ENCODE measurements at regions not wholly inside any gene's neighbourhood (a gene's known extent, or its start where the extent isn't known, plus 50 kb on each side); places are given as distances from the start of the nearest gene placed in this dataset.
"Not testable (repeated sequence)": the region's sequence is repeated elsewhere in the genome, so short reads cannot be mapped to it uniquely, and the experiment has no call there.

- 59% methylated on average over 20 of the region's 20 CpGs for WGBS
Observed at GRCh38 chr7:156576216-156577058, 64.1 kb upstream of the RNF32 start.

GRCh38 chr7:156568258-156568657, 72.3 kb upstream of the RNF32 start:
- DNase-seq (no peak), ATAC-seq (no peak)
- 68% methylated on average over 1 of the region's 1 CpG for whole genome bisulfite sequencing
- intact Hi-C loops (cut with DNase I): no loop called here
- no peaks in the 10 kb centered on the region for H3K4me1 ChIP-seq (ENCODE audit: control insufficient read depth, insufficient read depth, low read length)
- no peak overlapping the region for H3K27ac ChIP-seq (ENCODE audit: low read length)
- no peak overlapping the region for H3K4me3 ChIP-seq (ENCODE audit: low read length)
- no peaks in the 10 kb centered on the region for H3K27me3 ChIP-seq (ENCODE audit: control insufficient read depth, insufficient read depth)
- no peaks in the 10 kb centered on the region for H3K9me3 ChIP-seq (ENCODE audit: control insufficient read depth, low read length)

More at GRCh38 chr7:156576216-156577058, 64.1 kb upstream of the RNF32 start:
- Histone ChIP-seq H3K27ac (ENCODE audit: low read length) (no peak overlapping the region), H3K27me3 (ENCODE audit: control insufficient read depth, insufficient read depth) (no peaks in the 10 kb centered on the region), H3K9me3 (ENCODE audit: control insufficient read depth, low read length) (no peaks in the 10 kb centered on the region), H3K4me1 (ENCODE audit: control insufficient read depth, insufficient read depth, low read length) (no peaks in the 10 kb centered on the region), H3K4me3 (ENCODE audit: low read length) (no peak overlapping the region)
- DNase-seq (no peak), ATAC-seq (no peak)
- intact Hi-C loops (cut with DNase I): no loop called here

DNA sequence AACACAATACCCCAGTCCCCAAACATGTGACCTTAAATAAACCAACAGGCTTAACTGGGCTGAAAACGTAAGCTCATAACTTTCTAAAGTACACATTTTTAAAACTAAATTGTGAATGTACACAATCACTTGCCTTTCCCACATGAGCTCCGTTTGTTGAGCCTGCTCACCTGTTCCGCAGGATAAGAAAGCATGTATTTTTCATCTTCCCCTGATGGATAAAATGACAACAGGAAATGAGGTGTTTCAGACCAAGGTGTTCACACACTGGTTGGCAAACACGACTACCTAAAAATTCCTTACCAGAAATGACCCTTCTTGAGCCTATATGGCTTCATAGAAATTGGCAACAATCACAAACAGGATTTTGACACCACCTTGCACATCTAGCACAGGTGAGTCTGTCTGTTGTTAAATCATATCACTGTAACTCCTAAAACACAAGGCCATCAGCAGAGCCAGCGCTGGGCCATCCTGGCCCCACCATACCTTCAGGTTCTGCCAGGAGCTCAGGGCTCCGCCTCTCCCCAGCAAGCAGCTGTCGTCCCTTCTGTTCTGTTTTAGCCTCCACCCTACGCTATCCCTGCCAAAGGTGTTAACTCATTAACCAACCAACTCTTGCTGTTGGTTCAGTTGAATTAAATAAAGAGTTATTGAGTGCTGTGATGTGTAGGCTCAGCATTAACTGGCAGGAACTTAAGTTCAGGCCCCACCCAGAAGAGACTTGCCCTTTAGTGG, 73.6 kb upstream of the RNF32 start:
- no peaks in the 10 kb centered on the region for H3K9me3 ChIP-seq (ENCODE audit: control insufficient read depth, low read length)
- no peak for ATAC-seq
- intact Hi-C loops (cut with DNase I): no loop called here

DNA sequence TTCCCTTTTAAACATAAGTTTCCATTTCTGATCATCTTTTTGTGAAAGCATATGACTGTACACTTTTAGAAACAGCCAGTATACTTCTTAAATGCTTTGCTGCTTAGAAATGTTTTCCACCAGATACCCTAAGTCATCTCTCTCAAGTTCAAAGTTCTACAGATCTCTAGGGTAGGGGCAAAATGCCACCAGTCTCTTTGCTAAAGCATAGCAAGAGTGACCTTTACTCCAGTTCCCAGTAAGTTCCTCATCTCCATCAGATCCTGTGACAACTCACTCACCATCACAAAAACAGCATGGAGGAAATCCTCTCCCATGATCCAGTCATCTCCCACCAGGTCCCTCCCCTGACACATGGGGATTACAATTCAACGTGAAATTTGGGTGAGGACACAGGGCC, 75.6 kb upstream of the RNF32 start:
- H3K9me3 ChIP-seq (ENCODE audit: control insufficient read depth, low read length); H3K27me3 ChIP-seq (ENCODE audit: control insufficient read depth, insufficient read depth); H3K27ac ChIP-seq (ENCODE audit: low read length); DNase-seq; H3K4me1 ChIP-seq (ENCODE audit: control insufficient read depth, insufficient read depth, low read length); ATAC-seq; intact Hi-C loops (cut with DNase I); H3K4me3 ChIP-seq (ENCODE audit: low read length): not testable (repeated sequence)
- 73% methylated on average over 1 of the region's 1 CpG for WGBS

More for the DNA sequence above, 73.6 kb upstream of the RNF32 start:
- Histone ChIP-seq H3K27ac (ENCODE audit: low read length) (no peak overlapping the region), H3K4me3 (ENCODE audit: low read length) (no peak overlapping the region), H3K4me1 (ENCODE audit: control insufficient read depth, insufficient read depth, low read length) (no peaks in the 10 kb centered on the region), H3K27me3 (ENCODE audit: control insufficient read depth, insufficient read depth) (no peaks in the 10 kb centered on the region)
- no peak for DNase-seq
- 71% methylated on average over 8 of the region's 8 CpGs for WGBS

DNA sequence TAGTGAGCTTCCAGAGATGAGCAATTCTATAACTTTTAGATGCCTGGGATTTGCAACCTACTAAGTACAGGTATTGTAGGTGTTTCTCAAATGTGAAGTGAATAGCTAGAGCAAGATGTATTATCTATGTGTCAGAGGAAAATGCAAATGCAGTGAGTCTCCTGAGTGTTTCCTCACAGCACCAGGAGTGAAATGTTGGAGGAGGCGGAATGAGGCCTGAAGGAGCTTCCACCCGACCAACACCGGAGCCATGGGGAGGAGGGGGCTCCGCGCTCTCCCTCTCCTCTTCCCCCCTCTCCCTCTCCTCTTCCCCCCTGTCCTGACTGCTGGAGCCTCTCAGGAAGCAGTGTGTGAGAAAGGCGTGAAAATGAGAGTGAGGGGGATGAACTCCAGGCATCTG, 79.9 kb upstream of the RNF32 start:
- Histone ChIP-seq H3K27me3 (ENCODE audit: control insufficient read depth, insufficient read depth) (no peaks in the 10 kb centered on the region), H3K4me1 (ENCODE audit: control insufficient read depth, insufficient read depth, low read length) (no peaks in the 10 kb centered on the region), H3K27ac (ENCODE audit: low read length) (no peak overlapping the region), H3K4me3 (ENCODE audit: low read length) (no peak overlapping the region), H3K9me3 (ENCODE audit: control insufficient read depth, low read length) (no peaks in the 10 kb centered on the region)
- DNase-seq: no peak
- WGBS: 31% methylated on average over 6 of the region's 6 CpGs
- ATAC-seq: no peak
- intact Hi-C loops (cut with DNase I): no loop called here

- 79% methylated on average over 9 of the region's 9 CpGs for WGBS
- Histone ChIP-seq H3K4me3 (ENCODE audit: low read length) (no peak overlapping the region), H3K9me3 (ENCODE audit: control insufficient read depth, low read length) (no peaks in the 10 kb centered on the region), H3K27ac (ENCODE audit: low read length) (no peak overlapping the region), H3K27me3 (ENCODE audit: control insufficient read depth, insufficient read depth) (no peaks in the 10 kb centered on the region), H3K4me1 (ENCODE audit: control insufficient read depth, insufficient read depth, low read length) (no peaks in the 10 kb centered on the region)
- intact Hi-C loops (cut with DNase I): no loop called here
- DNase-seq (no peak), ATAC-seq (no peak)
Observed at GRCh38 chr7:156560075-156560474, 80.5 kb upstream of the RNF32 start.

DNA sequence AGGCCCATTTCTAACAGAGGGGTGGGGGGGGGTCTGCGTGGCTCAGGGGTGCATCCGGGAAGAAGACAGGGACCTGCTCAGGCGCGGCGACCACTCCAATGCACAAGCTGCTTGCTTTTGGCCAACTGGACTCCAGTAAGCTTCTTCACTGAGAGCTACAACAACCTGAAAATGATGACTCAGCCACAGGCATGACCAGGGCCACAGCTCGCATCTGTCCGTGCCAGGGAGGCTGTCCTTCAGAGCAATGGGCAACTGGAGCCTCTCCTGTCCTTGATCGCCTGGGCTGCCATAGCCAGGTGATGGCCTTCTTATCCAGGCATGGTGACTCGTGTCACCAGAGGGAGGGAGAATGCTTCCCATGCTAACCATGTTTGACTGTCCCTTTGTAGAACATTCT, 81.6 kb upstream of the RNF32 start:
- 94% methylated on average over 9 of the region's 9 CpGs for WGBS
- H3K27me3 ChIP-seq (ENCODE audit: control insufficient read depth, insufficient read depth): no peaks in the 10 kb centered on the region
- intact Hi-C loops (cut with DNase I): no loop called here

GRCh38 chr7:156558198-156558597, 82.4 kb upstream of the RNF32 start:
- H3K9me3 ChIP-seq (ENCODE audit: control insufficient read depth, low read length): no peaks in the 10 kb centered on the region
- H3K4me1 ChIP-seq (ENCODE audit: control insufficient read depth, insufficient read depth, low read length): no peaks in the 10 kb centered on the region
- WGBS: 85% methylated on average over 4 of the region's 4 CpGs
- H3K4me3 ChIP-seq (ENCODE audit: low read length): no peak overlapping the region
- H3K27me3 ChIP-seq (ENCODE audit: control insufficient read depth, insufficient read depth): no peaks in the 10 kb centered on the region
- DNase-seq: no peak
- ATAC-seq: no peak
- no peak overlapping the region for H3K27ac ChIP-seq (ENCODE audit: low read length)
- intact Hi-C loops (cut with DNase I): no loop called here

More for the DNA sequence above, 81.6 kb upstream of the RNF32 start:
- no peak for ATAC-seq
- Histone ChIP-seq H3K4me3 (ENCODE audit: low read length) (no peak overlapping the region), H3K9me3 (ENCODE audit: control insufficient read depth, low read length) (no peaks in the 10 kb centered on the region), H3K27ac (ENCODE audit: low read length) (no peak overlapping the region), H3K4me1 (ENCODE audit: control insufficient read depth, insufficient read depth, low read length) (no peaks in the 10 kb centered on the region)
- DNase-seq: no peak

GRCh38 chr7:156556083-156556482, 84.5 kb upstream of the RNF32 start:
- WGBS: 87% methylated on average over 2 of the region's 2 CpGs
- H3K9me3 ChIP-seq (ENCODE audit: control insufficient read depth, low read length): no peaks in the 10 kb centered on the region
- H3K27ac ChIP-seq (ENCODE audit: low read length): no peak overlapping the region
- intact Hi-C loops (cut with DNase I): no loop called here
- H3K27me3 ChIP-seq (ENCODE audit: control insufficient read depth, insufficient read depth): no peaks in the 10 kb centered on the region
- H3K4me1 ChIP-seq (ENCODE audit: control insufficient read depth, insufficient read depth, low read length): no peaks in the 10 kb centered on the region
- DNase-seq (no peak), ATAC-seq (no peak)
- no peak overlapping the region for H3K4me3 ChIP-seq (ENCODE audit: low read length)

GRCh38 chr7:156554488-156554887, 86.1 kb upstream of the RNF32 start:
- Histone ChIP-seq H3K27ac (ENCODE audit: low read length) (no peak overlapping the region), H3K4me1 (ENCODE audit: control insufficient read depth, insufficient read depth, low read length) (no peaks in the 10 kb centered on the region), H3K9me3 (ENCODE audit: control insufficient read depth, low read length) (no peaks in the 10 kb centered on the region), H3K27me3 (ENCODE audit: control insufficient read depth, insufficient read depth) (no peaks in the 10 kb centered on the region), H3K4me3 (ENCODE audit: low read length) (no peak overlapping the region)
- intact Hi-C loops (cut with DNase I): no loop called here
- no peak for DNase-seq
- ATAC-seq: no peak
- WGBS: 85% methylated on average over 8 of the region's 8 CpGs

DNA sequence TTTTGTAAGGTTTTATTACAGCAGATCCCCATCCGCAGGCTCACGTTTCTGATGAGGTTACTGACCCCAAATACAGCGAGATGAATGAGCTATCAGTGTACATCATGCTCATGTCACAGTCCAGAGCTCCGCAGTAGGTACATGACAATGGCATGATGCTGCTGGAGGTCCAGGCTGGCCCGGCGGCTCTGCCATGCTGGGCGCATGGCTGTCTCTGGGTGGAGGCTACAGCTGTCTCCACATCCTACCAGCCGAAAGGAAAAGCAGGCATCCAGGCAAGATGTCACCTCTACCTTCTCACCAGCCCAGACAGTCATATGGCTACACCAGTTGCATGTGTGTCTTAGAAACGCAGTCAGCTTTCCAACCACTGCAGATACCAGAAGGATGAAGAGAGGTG, 90.9 kb upstream of the RNF32 start:
- ATAC-seq: no peak
- Histone ChIP-seq H3K4me1 (ENCODE audit: control insufficient read depth, insufficient read depth, low read length) (no peaks in the 10 kb centered on the region), H3K27me3 (ENCODE audit: control insufficient read depth, insufficient read depth) (no peaks in the 10 kb centered on the region), H3K9me3 (ENCODE audit: control insufficient read depth, low read length) (no peaks in the 10 kb centered on the region), H3K4me3 (ENCODE audit: low read length) (no peak overlapping the region), H3K27ac (ENCODE audit: low read length) (no peak overlapping the region)
- no peak for DNase-seq
- intact Hi-C loops (cut with DNase I): no loop called here
- WGBS: 94% methylated on average over 9 of the region's 9 CpGs
